K562 (cell line): ENCODE measurements at regions not wholly inside any gene's neighbourhood (a gene's known extent, or its start where the extent isn't known, plus 50 kb on each side); places are given as distances from the start of the nearest gene placed in this dataset.

Source experiments
- ATAC-seq: fragments of 200-7000 bp; cut with Tn5 transposase; 3 replicates; pipeline ENCODE4 v1.9.1; 2020; ENCODE audit warnings: moderate library complexity
- BruUV-seq: library from RNA; stranded (reverse); fragments of 400-500 nt; replicated peaks from 2 replicates; lab custom pipeline; 2021; lab: Mats Ljungman, UMichigan
- CTCF ChIA-PET: fragments of 300-600 bp; formaldehyde crosslinking; extraction: SDS; loops from one replicate; lab custom pipeline; 2021; ENCODE audit warnings: low intra/inter-chr PET ratio; lab: Yijun Ruan, JAX
- POLR2A ChIA-PET: fragments of 300-600, 350-650 bp; sonication (Branson Sonifier 250); formaldehyde crosslinking; extraction: SDS; loops from one replicate; lab custom pipeline; 2021; ENCODE audit warnings: antibody characterized with exemption, inconsistent platforms; lab: Yijun Ruan, JAX
- DNase-seq, 4 experiments: peaks; one replicate each; pipeline versions ENCODE4 v3.0.0 to v3.0.0-alpha.2; 2011 to 2018; ENCODE audit warnings: low spot score in 3 of 4, mixed read lengths in 3 of 4; ENCODE audit errors: extremely low read depth in 1 of 4
- FAIRE-seq: peaks from 2 replicates; lab custom pipeline; 2011; peaks lifted over from hg19 to GRCh38; lab: Jason Lieb, UNC
- H2AFZ ChIP-seq: 2 replicates; pipeline ENCODE4 v1.6.0; 2011; ENCODE audit warnings: low read depth, low read length, control low read depth, inconsistent platforms
- H3K27ac ChIP-seq: fragments of 200-600 bp; 3 replicates; pipeline ENCODE4 v1.8.0; 2011; ENCODE audit warnings: low read depth, mild to moderate bottlenecking, control low read depth, inconsistent platforms, low read length, moderate library complexity, mixed read lengths; ENCODE audit errors: extremely low read depth
- H3K27me3 ChIP-seq, 2 experiments: fragments of 300-600 bp in 1 of 2; 2 replicates in 1 of 2; 3 replicates in 1 of 2; pipeline versions ENCODE4 v1.6.0 to v1.8.0; 2011; ENCODE audit warnings: inconsistent platforms in 2 of 2, low read length in 2 of 2, mild to moderate bottlenecking in 1 of 2, mixed read lengths in 1 of 2, moderate library complexity in 1 of 2; ENCODE audit not compliant: control insufficient read depth in 2 of 2, insufficient read depth in 2 of 2
- H3K36me3 ChIP-seq: fragments of 300-600 bp; 3 replicates; pipeline ENCODE4 v1.8.0; 2011; ENCODE audit warnings: mild to moderate bottlenecking, low read length, inconsistent platforms; ENCODE audit not compliant: control insufficient read depth, insufficient read depth
- H3K4me1 ChIP-seq, 2 experiments: fragments of 200-600 bp in 1 of 2; replicated peaks in 1 of 2; 2 replicates in 1 of 2; 3 replicates in 1 of 2; pipeline versions ENCODE4 v1.5.1 to v1.8.0; 2011; ENCODE audit warnings: inconsistent platforms in 2 of 2, low read length in 2 of 2, mild to moderate bottlenecking in 1 of 2, mixed read lengths in 1 of 2, moderate library complexity in 1 of 2; ENCODE audit not compliant: control insufficient read depth in 2 of 2, insufficient read depth in 2 of 2
- H3K4me2 ChIP-seq: 2 replicates; pipeline ENCODE4 v1.6.1; 2011; ENCODE audit warnings: low read length, control low read depth, inconsistent platforms, mixed read lengths; ENCODE audit not compliant: insufficient read depth
- H3K4me3 ChIP-seq: fragments of 200-600 bp; sonication (generic), shearing (Covaris generic); 2 replicates; pipeline ENCODE4 v1.5.1; 2016; ENCODE audit warnings: control low read depth, inconsistent platforms
- H3K79me2 ChIP-seq: fragments of 200-600 bp; 3 replicates; pipeline ENCODE4 v1.8.0; 2011; ENCODE audit warnings: low read length, inconsistent platforms; ENCODE audit not compliant: control insufficient read depth, insufficient read depth
- H3K9ac ChIP-seq, 2 experiments: 2 replicates each; pipeline versions ENCODE4 v1.6.0 to v1.6.1; 2011; ENCODE audit warnings: low read depth in 2 of 2, low read length in 2 of 2, control low read depth in 1 of 2, inconsistent platforms in 1 of 2, mild to moderate bottlenecking in 1 of 2, mixed read lengths in 1 of 2; ENCODE audit not compliant: insufficient read depth in 1 of 2
- H3K9me1 ChIP-seq: one replicate; pipeline ENCODE4 v1.6.0; 2011; ENCODE audit warnings: inconsistent platforms, mild to moderate bottlenecking, low read length, moderate library complexity; ENCODE audit not compliant: control insufficient read depth, insufficient read depth
- H3K9me3 ChIP-seq: replicated peaks from 2 replicates; pipeline ENCODE4 v1.5.1; 2011; ENCODE audit warnings: low read depth, low read length, inconsistent platforms; ENCODE audit not compliant: control insufficient read depth, insufficient read depth
- H4K20me1 ChIP-seq: replicated peaks from 2 replicates; pipeline ENCODE4 v1.6.1; 2011; ENCODE audit warnings: low read length, inconsistent platforms, mixed read lengths; ENCODE audit not compliant: control insufficient read depth, insufficient read depth
- ARNT ChIP-seq, 2 experiments: fragments of 450-650 bp; IDR thresholded peaks; 2 replicates each; pipeline ENCODE4 v1.6.1; 2016; ENCODE audit warnings: mild to moderate bottlenecking in 1 of 2
- BACH1 ChIP-seq: fragments of 200-800 bp; sonication (Bioruptor generic); IDR thresholded peaks from 2 replicates; pipeline ENCODE4 v1.6.1; 2016; ENCODE audit warnings: missing genetic modification characterization, missing compliant biosample characterization
- COPS2 ChIP-seq: fragments of 450-650 bp; conservative IDR thresholded peaks from 2 replicates; pipeline ENCODE4 v1.6.1; 2016; ENCODE audit warnings: mild to moderate bottlenecking, moderate library complexity
- ETS2 ChIP-seq: IDR thresholded peaks from 2 replicates; pipeline ENCODE4 v1.6.1; 2016; ENCODE audit warnings: borderline replicate concordance, missing genetic modification characterization, mild to moderate bottlenecking, moderate library complexity, missing compliant biosample characterization; ENCODE audit not compliant: poor library complexity, severe bottlenecking
- HLTF ChIP-seq: fragments of 450-650 bp; IDR thresholded peaks from 2 replicates; pipeline ENCODE4 v1.6.1; 2016
- L3MBTL2 ChIP-seq: fragments of 450-650 bp; IDR thresholded peaks from 2 replicates; pipeline ENCODE4 v1.6.1; 2016; ENCODE audit warnings: mild to moderate bottlenecking, moderate library complexity
- NFE2 ChIP-seq: IDR thresholded peaks from 2 replicates; pipeline ENCODE4 v1.6.1; 2014; ENCODE audit warnings: antibody characterized with exemption, low read depth
- PRMT5 ChIP-seq: sonication (generic); formaldehyde crosslinking; IDR thresholded peaks from 2 replicates; pipeline ENCODE4 v1.5.0; 2020; ENCODE audit warnings: missing genetic modification reagents
- SRSF3 ChIP-seq: fragments of 200-400 bp; formaldehyde crosslinking; IDR thresholded peaks from 2 replicates; pipeline ENCODE4 v1.6.1; 2016; ENCODE audit warnings: mild to moderate bottlenecking, low read length, moderate library complexity; ENCODE audit not compliant: insufficient read depth
- ZNF174 ChIP-seq: fragments of 250-450 bp; sonication (Bioruptor Pico); IDR thresholded peaks from 2 replicates; pipeline ENCODE4 v1.4.0; 2020; ENCODE audit warnings: mild to moderate bottlenecking
- WGBS: fragments of 100-300 bp; shearing (Covaris generic); methylation state at CpG from one replicate; pipeline ENCODE4 v1.1.6; 2016; ENCODE audit warnings: low coverage, mixed read lengths; ENCODE audit not compliant: insufficient coverage; ENCODE audit errors: missing lambda C conversion rate; 5-methylcytosine and 5-hydroxymethylcytosine counted together
- in situ Hi-C: fragments of 300-500 bp; cut with MboI; formaldehyde crosslinking; loops from 4 replicates; pipeline ENCODE4 v1.15.0; 2018; ENCODE audit warnings: inconsistent platforms, mixed read lengths
- intact Hi-C: fragments of 100-400 bp; cut with micrococcal nuclease; formaldehyde crosslinking; loops from 2 replicates; pipeline ENCODE4 v1.14.2; 2022
- TF ChIP-seq, protein P1 (sequence below), 2 experiments: fragments of 200-800 bp in 1 of 2; sonication (Bioruptor generic) in 1 of 2; sonication (generic) in 1 of 2; formaldehyde crosslinking in 1 of 2; IDR thresholded peaks in 1 of 2; conservative IDR thresholded peaks in 1 of 2; 2 replicates each; pipeline versions ENCODE4 v1.5.0 to v1.6.1; 2016 to 2020; ENCODE audit warnings: missing compliant biosample characterization in 1 of 2, missing genetic modification characterization in 1 of 2, missing genetic modification reagents in 1 of 2

DNA sequence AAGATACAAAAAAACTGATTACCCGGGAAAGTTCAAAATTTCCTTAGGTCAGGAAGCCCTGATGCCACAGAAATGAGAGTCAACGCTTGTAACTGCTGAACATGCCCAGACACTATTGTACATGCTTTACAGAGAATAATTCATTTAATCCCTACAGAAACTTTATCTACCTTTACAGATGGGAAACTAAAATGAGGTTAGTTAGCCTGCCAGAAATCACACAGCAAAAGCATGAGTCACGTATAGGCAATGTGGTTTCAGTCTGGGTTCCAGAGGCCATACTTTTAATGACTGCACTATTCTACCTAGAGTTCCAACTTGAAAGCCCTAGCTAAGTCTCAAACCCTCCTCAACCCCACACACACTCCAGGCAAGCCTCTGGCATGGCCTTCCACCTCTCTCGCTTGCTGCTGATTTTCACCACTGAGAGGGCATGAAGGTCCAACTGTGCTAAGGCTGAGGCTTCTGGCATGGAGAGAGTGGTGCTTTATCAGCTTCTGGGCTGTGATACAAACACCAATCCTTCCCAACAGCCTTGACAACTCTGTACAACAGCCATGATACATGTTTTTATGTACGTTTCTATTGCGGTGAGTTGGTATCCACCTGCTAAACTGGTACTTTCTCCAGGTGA, 1011.2 kb upstream of the GHITM start:
- H3K4me3 ChIP-seq: no peak overlapping the region
- CTCF ChIA-PET: no interaction called here

DNA sequence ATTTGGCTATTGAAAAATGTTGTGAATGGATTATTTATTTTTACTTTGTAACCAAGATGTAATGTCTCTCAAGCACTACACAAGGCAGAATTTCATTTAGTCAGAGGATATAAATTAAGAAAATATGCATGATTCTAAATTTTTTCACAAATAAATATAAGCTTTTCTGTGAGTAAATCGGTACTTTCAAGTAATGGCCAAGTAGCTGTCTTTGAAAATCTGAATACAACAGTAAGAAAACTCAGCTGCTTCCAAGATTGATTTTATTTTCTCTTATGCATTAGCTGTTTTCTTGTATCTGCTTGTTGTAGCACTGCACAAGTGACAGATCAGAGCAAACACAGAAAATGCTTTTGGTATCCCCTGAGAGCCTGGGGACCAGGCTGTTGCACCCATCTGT, 998.5 kb upstream of the GHITM start:
- Histone ChIP-seq H4K20me1 (no peaks in the 10 kb centered on the region), H3K9me1 (no peaks in the 10 kb centered on the region), H3K4me3 (no peak overlapping the region), H3K27me3 (no peaks in the 10 kb centered on the region), H3K4me2 (no peak overlapping the region), H2AFZ (no peak overlapping the region), H3K9me3 (no peaks in the 10 kb centered on the region), H3K9ac (no peak overlapping the region), H3K36me3 (no peaks in the 10 kb centered on the region), H3K79me2 (no peaks in the 10 kb centered on the region), H3K4me1 (no peaks in the 10 kb centered on the region), H3K27ac (no peak overlapping the region)
- no peak for ATAC-seq
- ChIA-PET POLR2A (no interaction called here), CTCF (no interaction called here)
- no peak for DNase-seq
- intact Hi-C loops: no loop called here
- no peak for FAIRE-seq
- WGBS: 0% methylated on average over 1 of the region's 1 CpG
- BruUV-seq: no TSS peak
- in situ Hi-C loops: no loop called here
- TF ChIP-seq ZNF174 (CRISPR knock-in tag) (no peak), SRSF3 (no peak), PRMT5 (CRISPR knock-in tag) (no peak), COPS2 (no peak), ETS2 (tag) (no peak), BACH1 (no peak), L3MBTL2 (no peak), NFE2 (no peak)

More for the DNA sequence above, 1011.2 kb upstream of the GHITM start:
- Histone ChIP-seq H3K27ac (no peak overlapping the region), H2AFZ (no peak overlapping the region), H3K27me3 (no peaks in the 10 kb centered on the region), H3K9ac (no peak overlapping the region), H4K20me1 (no peaks in the 10 kb centered on the region), H3K9me3 (no peaks in the 10 kb centered on the region), H3K79me2 (no peaks in the 10 kb centered on the region), H3K4me2 (no peak overlapping the region), H3K9me1 (no peaks in the 10 kb centered on the region), H3K4me1 (no peaks in the 10 kb centered on the region), H3K36me3 (no peaks in the 10 kb centered on the region)
- intact Hi-C loops (no loop called here), in situ Hi-C loops (no loop called here)
- DNase-seq (no peak), ATAC-seq (no peak), FAIRE-seq (no peak)
- 0% methylated on average over 6 of the region's 6 CpGs for WGBS
- no peak for TF ChIP-seq ARNT (IDR thresholded peaks at IDR 0.05)
- TF ChIP-seq, protein P1, sequence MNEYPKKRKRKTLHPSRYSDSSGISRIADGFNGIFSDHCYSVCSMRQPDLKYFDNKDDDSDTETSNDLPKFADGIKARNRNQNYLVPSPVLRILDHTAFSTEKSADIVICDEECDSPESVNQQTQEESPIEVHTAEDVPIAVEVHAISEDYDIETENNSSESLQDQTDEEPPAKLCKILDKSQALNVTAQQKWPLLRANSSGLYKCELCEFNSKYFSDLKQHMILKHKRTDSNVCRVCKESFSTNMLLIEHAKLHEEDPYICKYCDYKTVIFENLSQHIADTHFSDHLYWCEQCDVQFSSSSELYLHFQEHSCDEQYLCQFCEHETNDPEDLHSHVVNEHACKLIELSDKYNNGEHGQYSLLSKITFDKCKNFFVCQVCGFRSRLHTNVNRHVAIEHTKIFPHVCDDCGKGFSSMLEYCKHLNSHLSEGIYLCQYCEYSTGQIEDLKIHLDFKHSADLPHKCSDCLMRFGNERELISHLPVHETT (CRISPR knock-in tag; conservative IDR thresholded peaks at IDR 0.05 in 1 of 2, IDR thresholded peaks at IDR 0.05 in 1 of 2): no peak
- no peak for TF ChIP-seq HLTF
- POLR2A ChIA-PET: no interaction called here
- no TSS peak for BruUV-seq
